MM.1S (cell line): ENCODE measurements at regions not wholly inside any gene's neighbourhood (a gene's known extent, or its start where the extent isn't known, plus 50 kb on each side); places are given as distances from the start of the nearest gene placed in this dataset.

ENCODE experiments used
- DNase-seq: peaks from one replicate; pipeline ENCODE4 v3.0.0-alpha.2; 2015
- H2AFZ ChIP-seq: fragments of 300-600 bp; sonication (generic); 2 replicates; pipeline ENCODE4 v1.6.0; 2016; ENCODE audit warnings: antibody characterized with exemption, low read length
- H3F3A ChIP-seq: fragments of 300-600 bp; sonication (generic); 2 replicates; pipeline ENCODE4 v1.6.1; 2016; ENCODE audit warnings: mild to moderate bottlenecking, antibody characterized with exemption, low read length, moderate library complexity, mixed read lengths; ENCODE audit not compliant: insufficient read depth
- H3K27ac ChIP-seq: fragments of 300-600 bp; sonication (generic); 2 replicates; pipeline ENCODE4 v1.5.1; 2016; ENCODE audit warnings: mild to moderate bottlenecking, low read length
- H3K27me3 ChIP-seq: fragments of 300-600 bp; sonication (generic); replicated peaks from 2 replicates; pipeline ENCODE4 v1.6.0; 2016; ENCODE audit warnings: low read length; ENCODE audit not compliant: insufficient read depth
- H3K36me3 ChIP-seq: fragments of 300-600 bp; sonication (generic); replicated peaks from 2 replicates; pipeline ENCODE4 v1.6.1; 2016; ENCODE audit warnings: mild to moderate bottlenecking, low read length, mixed read lengths; ENCODE audit not compliant: insufficient read depth
- H3K4me1 ChIP-seq: fragments of 300-600 bp; sonication (generic); 2 replicates; pipeline ENCODE4 v1.6.1; 2016; ENCODE audit warnings: low read length, mixed read lengths
- H3K4me2 ChIP-seq: fragments of 300-600 bp; sonication (generic); 2 replicates; pipeline ENCODE4 v1.6.0; 2016; ENCODE audit warnings: low read depth, low read length
- H3K4me3 ChIP-seq: fragments of 300-600 bp; sonication (generic); 2 replicates; pipeline ENCODE4 v1.5.1; 2016; ENCODE audit warnings: low read length, mixed read lengths
- H3K79me2 ChIP-seq: fragments of 300-600 bp; sonication (generic); 2 replicates; pipeline ENCODE4 v1.6.1; 2016; ENCODE audit warnings: mixed run types, low read length, mixed read lengths
- H3K9ac ChIP-seq: fragments of 300-600 bp; sonication (generic); 2 replicates; pipeline ENCODE4 v1.6.1; 2016; ENCODE audit warnings: low read length, mixed read lengths
- H3K9me2 ChIP-seq: fragments of 300-600 bp; sonication (generic); replicated peaks from 2 replicates; pipeline ENCODE4 v1.6.1; 2016; ENCODE audit warnings: mild to moderate bottlenecking, low read length, mixed read lengths; ENCODE audit not compliant: insufficient read depth
- H3K9me3 ChIP-seq: fragments of 300-600 bp; sonication (generic); replicated peaks from 2 replicates; pipeline ENCODE4 v1.6.1; 2016; ENCODE audit warnings: mild to moderate bottlenecking, low read length, mixed read lengths; ENCODE audit not compliant: insufficient read depth
- H4K20me1 ChIP-seq: fragments of 300-600 bp; sonication (generic); 2 replicates; pipeline ENCODE4 v1.6.1; 2016; ENCODE audit warnings: mild to moderate bottlenecking, low read length, moderate library complexity, mixed read lengths; ENCODE audit not compliant: insufficient read depth
- CTCF ChIP-seq: fragments of 300-600 bp; sonication (generic); IDR thresholded peaks from 2 replicates; pipeline ENCODE4 v1.5.1; 2016; ENCODE audit warnings: antibody characterized with exemption, low read length, mixed read lengths
- EZH2 ChIP-seq: fragments of 300-600 bp; sonication (generic); optimal IDR thresholded peaks from 2 replicates; pipeline ENCODE3; 2017; ENCODE audit warnings: low read depth, mild to moderate bottlenecking, antibody characterized with exemption, low read length, mixed read lengths
- EZH2phosphoT487 ChIP-seq: fragments of 300-600 bp; sonication (generic); IDR thresholded peaks from 2 replicates; pipeline ENCODE4 v1.6.1; 2018; ENCODE audit warnings: antibody characterized with exemption, low read length

- H3K4me3 ChIP-seq: no peak overlapping the region
- H3K27ac ChIP-seq: no peak overlapping the region
- H3K79me2 ChIP-seq: no peaks in the 10 kb centered on the region
- H3K27me3 ChIP-seq: no peaks in the 10 kb centered on the region
- TF ChIP-seq EZH2phosphoT487 (no peak), EZH2 (no peak), CTCF (no peak)
- DNase-seq: no peak
- H3K9me3 ChIP-seq: no peaks in the 10 kb centered on the region
- H3K9me2 ChIP-seq: no peaks in the 10 kb centered on the region
- H3K4me1 ChIP-seq: no peaks in the 10 kb centered on the region
- no peak overlapping the region for H2AFZ ChIP-seq
- H3K4me2 ChIP-seq: no peak overlapping the region
- no peaks in the 10 kb centered on the region for H3K36me3 ChIP-seq
- no peaks in the 10 kb centered on the region for H3F3A ChIP-seq
- H3K9ac ChIP-seq: no peak overlapping the region
- no peaks in the 10 kb centered on the region for H4K20me1 ChIP-seq
Observed at GRCh38 chr6:20284672-20285071, 72.4 kb upstream of the MBOAT1 start.

GRCh38 chr6:20286968-20287565 lies 74.8 kb upstream of the MBOAT1 start:
- Histone ChIP-seq H4K20me1 (no peaks in the 10 kb centered on the region), H3K36me3 (no peaks in the 10 kb centered on the region), H3K9me2 (no peaks in the 10 kb centered on the region), H3K9ac (no peak overlapping the region), H3F3A (no peaks in the 10 kb centered on the region), H3K4me1 (no peaks in the 10 kb centered on the region), H3K4me2 (no peak overlapping the region), H3K4me3 (no peak overlapping the region), H3K27ac (no peak overlapping the region), H3K79me2 (no peaks in the 10 kb centered on the region), H3K9me3 (no peaks in the 10 kb centered on the region), H2AFZ (no peak overlapping the region), H3K27me3 (no peaks in the 10 kb centered on the region)
- TF ChIP-seq EZH2: no peak
- no peak for TF ChIP-seq EZH2phosphoT487
- TF ChIP-seq CTCF: no peak
- no peak for DNase-seq

GRCh38 chr6:20291764-20292580 lies 79.7 kb upstream of the MBOAT1 start:
- Histone ChIP-seq H3K79me2 (no peaks in the 10 kb centered on the region), H2AFZ (peak overlapping the region; percentile 41), H3K9me2 (no peaks in the 10 kb centered on the region), H3K27ac (no peak overlapping the region), H3K9ac (no peak overlapping the region), H4K20me1 (no peaks in the 10 kb centered on the region), H3K4me1 (no peaks in the 10 kb centered on the region), H3K27me3 (no peaks in the 10 kb centered on the region), H3K9me3 (no peaks in the 10 kb centered on the region), H3K4me3 (no peak overlapping the region), H3K4me2 (peak overlapping the region; percentile 42), H3K36me3 (no peaks in the 10 kb centered on the region), H3F3A (no peaks in the 10 kb centered on the region)
- TF ChIP-seq CTCF (peak; percentile 86), EZH2phosphoT487 (no peak), EZH2 (no peak)
- DNase-seq: peak; percentile 61
